ENCODE measurements at regions not wholly inside any gene's neighbourhood (a gene's known extent, or its start where the extent isn't known, plus 50 kb on each side); places are given as distances from the start of the nearest gene placed in this dataset.

- POLR2A ChIA-PET, result no interaction called here
- Mint-ChIP-seq H3K4me3 (no peak overlapping the region), H3K36me3 (no peaks in the 10 kb centered on the region), H3K27me3 (peaks cover 0 to 1% (median 0%) of the 10 kb centered on the region in 5 donors), H3K27ac (peak overlapping the region in 2 of 10 donors; percentile 59 to 79), H3K9me3 (no peaks in the 10 kb centered on the region), H3K4me1 (peaks cover 0 to 13% (median 2%) of the 10 kb centered on the region in 4 donors)
- DNase-seq, result no peak
- no peak for ATAC-seq
Observed at GRCh38 chr6:169966312-169967181, 215.1 kb downstream of the ERMARD start.

DNA sequence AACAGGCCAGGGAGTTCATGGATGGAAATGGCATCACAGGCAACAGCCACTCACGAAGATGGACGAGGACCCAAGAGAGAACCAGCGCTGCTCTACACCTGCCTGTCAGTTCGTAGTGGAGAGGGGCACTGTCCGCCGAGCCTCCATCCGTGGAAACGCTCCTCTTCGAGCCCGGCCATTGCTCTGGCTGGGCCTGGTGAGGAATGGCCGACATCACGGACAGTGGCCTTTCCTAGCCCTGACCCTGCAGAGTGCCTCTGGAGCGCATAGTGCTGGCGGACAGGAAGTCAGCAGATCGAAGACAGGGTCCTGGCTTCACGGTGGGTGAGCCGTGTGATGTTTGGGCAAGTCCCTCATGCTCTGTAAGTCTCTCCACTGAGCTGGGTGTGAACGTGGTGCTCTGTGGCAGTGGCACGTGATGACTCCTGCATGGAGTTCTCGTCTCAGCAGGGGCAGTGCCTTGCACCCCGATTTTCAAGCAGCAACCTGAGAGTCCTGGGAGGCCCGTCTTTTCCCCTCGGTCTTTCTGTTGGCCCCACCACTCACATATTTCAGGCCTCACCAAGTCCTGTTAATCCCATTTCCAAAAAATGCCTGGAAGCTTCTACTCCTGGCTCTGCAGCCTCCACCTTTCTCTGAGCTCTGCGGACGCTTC is 214.4 kb downstream of the ERMARD start:
- DNase-seq (no peak), ATAC-seq (no peak)
- Mint-ChIP-seq H3K27me3 (peaks cover 0 to 6% (median 0%) of the 10 kb centered on the region in 5 donors), H3K9me3 (no peaks in the 10 kb centered on the region), H3K4me1 (peaks cover 0 to 17% (median 6%) of the 10 kb centered on the region in 4 donors), H3K36me3 (no peaks in the 10 kb centered on the region), H3K4me3 (no peak overlapping the region), H3K27ac (peak overlapping the region in 1 of 10 donors; percentile 65)
- POLR2A ChIA-PET, result no interaction called here

- POLR2A ChIA-PET, result no interaction called here
- no peaks in the 10 kb centered on the region for H3K36me3 Mint-ChIP-seq
- no peak for ATAC-seq
- no peak for DNase-seq
- H3K4me3 Mint-ChIP-seq, result no peak overlapping the region
- no peaks in the 10 kb centered on the region for H3K9me3 Mint-ChIP-seq
- peaks cover 0 to 4% (median 0%) of the 10 kb centered on the region in 5 donors for H3K27me3 Mint-ChIP-seq
- peak overlapping the region in 2 of 10 donors; percentile 23 to 65 for H3K27ac Mint-ChIP-seq
- H3K4me1 Mint-ChIP-seq, result peaks cover 0 to 17% (median 8%) of the 10 kb centered on the region in 4 donors
Observed at GRCh38 chr6:169965239-169965638, 213.8 kb downstream of the ERMARD start.

- no peak for ATAC-seq
- peaks cover 0 to 4% (median 0%) of the 10 kb centered on the region in 5 donors for H3K27me3 Mint-ChIP-seq
- peaks cover 1 to 19% (median 9%) of the 10 kb centered on the region in 4 donors for H3K4me1 Mint-ChIP-seq
- no peaks in the 10 kb centered on the region for H3K36me3 Mint-ChIP-seq
- H3K9me3 Mint-ChIP-seq, result no peaks in the 10 kb centered on the region
- POLR2A ChIA-PET, result no interaction called here
- peak overlapping the region in 2 of 10 donors; percentile 46 to 65 for H3K27ac Mint-ChIP-seq
- no peak for DNase-seq
- H3K4me3 Mint-ChIP-seq, result no peak overlapping the region
Observed at GRCh38 chr6:169964486-169965180, 213.2 kb downstream of the ERMARD start.

GRCh38 chr6:169963581-169964297 is 212.3 kb downstream of the ERMARD start:
- no peak overlapping the region for H3K27ac Mint-ChIP-seq
- H3K4me3 Mint-ChIP-seq, result peak overlapping the region in 2 of 10 donors; percentile 20 to 27
- H3K36me3 Mint-ChIP-seq, result no peaks in the 10 kb centered on the region
- H3K4me1 Mint-ChIP-seq, result peaks cover 7 to 28% (median 17%) of the 10 kb centered on the region in 4 donors
- no peak for ATAC-seq
- DNase-seq, result no peak
- H3K27me3 Mint-ChIP-seq, result peaks cover 0 to 6% (median 0%) of the 10 kb centered on the region in 5 donors
- no peaks in the 10 kb centered on the region for H3K9me3 Mint-ChIP-seq
- POLR2A ChIA-PET, result no interaction called here

DNA sequence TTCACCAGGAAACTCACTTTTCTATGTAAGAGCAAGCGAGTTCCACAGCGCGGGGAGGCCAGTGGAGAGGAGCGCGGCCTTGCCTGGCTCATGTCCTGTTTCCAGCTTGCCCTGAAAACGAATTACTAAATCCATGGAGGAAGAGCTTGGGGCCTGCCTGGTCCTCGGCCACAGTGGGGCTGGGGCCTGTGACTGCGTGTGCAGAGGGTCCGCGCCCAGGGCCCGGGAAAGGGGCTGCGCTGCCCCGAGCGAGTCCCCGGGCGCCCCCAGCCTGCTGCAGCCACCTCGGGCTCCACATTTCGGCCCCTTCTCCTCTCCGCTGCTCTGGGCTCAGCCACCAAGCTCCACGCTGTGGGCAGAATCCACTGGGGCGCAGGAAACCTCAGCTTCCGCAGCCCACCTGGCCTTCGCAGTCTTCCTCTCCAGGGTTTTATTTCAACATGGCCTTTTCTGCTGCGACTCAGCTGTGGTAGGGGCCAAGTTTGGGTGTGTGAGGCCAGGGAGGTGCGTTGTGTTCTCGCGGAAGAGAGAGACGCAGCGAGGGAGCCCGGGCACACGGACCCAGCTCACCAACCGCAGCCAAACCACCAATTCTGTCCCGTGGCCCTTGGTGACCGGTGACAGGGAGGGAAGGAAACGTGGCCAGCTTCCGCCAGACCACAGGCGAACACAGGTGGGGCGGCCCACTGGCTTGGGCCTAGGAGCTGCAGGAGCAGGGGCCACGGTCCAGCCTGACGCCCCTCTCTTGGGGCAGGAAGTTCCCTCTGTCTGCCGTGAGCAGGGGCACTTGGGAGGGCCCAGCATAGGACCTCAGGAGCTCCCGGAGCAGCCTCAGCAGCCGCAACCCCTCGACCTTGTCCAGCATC is 211.4 kb downstream of the ERMARD start:
- H3K36me3 Mint-ChIP-seq, result no peaks in the 10 kb centered on the region
- H3K9me3 Mint-ChIP-seq, result no peaks in the 10 kb centered on the region
- ATAC-seq (no peak), DNase-seq (peak in 1 of 10 donors; percentile 13)
- peak overlapping the region in 7 of 10 donors; percentile 49 to 91 (median 81) for H3K27ac Mint-ChIP-seq
- H3K4me3 Mint-ChIP-seq, result peak overlapping the region; percentile 63 to 87 (median 72)
- peaks cover 0 to 6% (median 0%) of the 10 kb centered on the region in 5 donors for H3K27me3 Mint-ChIP-seq
- peaks cover 12 to 35% (median 26%) of the 10 kb centered on the region in 4 donors for H3K4me1 Mint-ChIP-seq
- POLR2A ChIA-PET, result no interaction called here

DNA sequence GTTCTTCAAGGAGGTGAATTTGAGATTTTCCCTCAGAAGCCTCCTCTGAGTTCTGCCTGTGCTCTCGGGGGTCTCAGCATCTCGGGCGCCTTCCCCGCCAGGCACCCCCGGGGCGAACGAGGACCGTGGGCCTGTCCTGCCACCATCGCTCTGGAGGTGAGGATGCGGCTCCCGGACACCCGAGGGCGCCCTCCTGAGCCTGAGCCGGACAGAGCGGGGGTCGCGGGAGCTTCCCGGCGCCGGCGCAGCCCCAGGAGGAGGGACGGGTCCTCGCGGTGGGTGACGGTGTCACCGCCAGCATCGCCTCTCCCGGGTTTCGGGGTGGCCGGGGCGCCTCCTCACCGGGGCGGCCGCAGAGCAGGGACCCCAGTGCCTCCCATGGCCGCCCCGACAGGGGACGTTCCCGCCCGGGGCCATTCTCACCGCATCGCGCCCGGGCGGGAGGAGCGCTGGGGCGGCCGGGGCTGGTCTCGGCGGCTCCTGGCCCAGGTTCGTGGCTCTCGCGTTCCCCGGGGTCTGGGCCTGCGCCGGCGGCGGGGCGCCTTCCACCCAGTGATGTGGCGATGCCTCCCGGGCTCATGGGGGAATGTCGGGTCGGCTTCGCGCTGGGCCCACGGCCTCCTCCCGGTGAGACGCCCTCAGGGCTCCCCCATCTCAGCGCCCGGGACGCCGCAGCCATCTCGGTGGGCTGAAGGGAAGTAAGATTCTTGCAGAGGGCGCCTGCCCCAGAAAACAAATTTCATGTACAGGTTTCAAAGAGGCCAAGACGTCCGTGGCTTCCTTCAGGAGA is 210.5 kb downstream of the ERMARD start:
- Mint-ChIP-seq H3K4me3 (peak overlapping the region; percentile 64 to 88 (median 78)), H3K9me3 (no peaks in the 10 kb centered on the region), H3K27ac (peak overlapping the region in 8 of 10 donors; percentile 31 to 92 (median 81)), H3K4me1 (peaks cover 12 to 35% (median 27%) of the 10 kb centered on the region in 4 donors), H3K27me3 (peaks cover 0 to 6% (median 0%) of the 10 kb centered on the region in 5 donors), H3K36me3 (no peaks in the 10 kb centered on the region)
- ATAC-seq, result peak; percentile 45 to 47
- DNase-seq, result peak in 7 of 10 donors; percentile 10 to 52 (median 31)
- POLR2A ChIA-PET, result interaction anchor here (0.8 kb wide), 1 partner anchor 332 kb away, joined by 5 read pairs; no protein-coding TSS in a partner anchor

DNA sequence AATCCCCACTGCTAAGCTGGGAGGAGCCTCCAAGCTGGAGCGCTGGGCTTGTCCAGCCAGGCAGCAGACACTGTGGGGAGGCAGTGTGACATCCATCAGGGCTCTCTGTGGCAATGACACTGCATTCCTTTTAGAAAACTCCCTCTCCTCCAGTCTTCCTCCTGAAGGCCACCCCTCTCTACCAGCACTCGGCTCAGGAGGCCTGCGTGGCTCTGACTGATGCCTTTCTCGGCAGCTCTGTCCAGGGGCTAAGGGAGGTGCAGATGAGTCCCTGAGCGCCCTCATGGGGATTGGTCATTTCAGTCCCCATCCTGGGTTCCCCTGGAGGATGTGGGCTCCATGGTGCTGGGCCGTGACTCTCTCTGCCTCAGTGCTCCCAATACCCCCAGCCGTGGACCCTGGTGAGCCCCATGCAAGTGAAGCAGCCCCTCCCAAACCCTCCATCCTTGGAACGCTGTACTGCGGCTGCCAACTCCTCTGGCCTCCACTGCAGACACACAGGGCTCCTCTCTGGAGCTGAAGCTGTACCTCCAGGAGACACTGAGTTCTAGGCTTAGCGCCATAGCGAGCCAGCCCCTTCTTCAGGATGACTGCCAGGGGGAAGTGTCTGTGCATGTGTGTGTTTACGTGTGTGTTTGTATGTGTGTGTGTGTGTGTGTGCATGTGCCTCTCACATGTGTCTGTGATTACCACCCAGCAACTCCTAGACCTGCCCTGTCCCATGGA is 209.6 kb downstream of the ERMARD start:
- Mint-ChIP-seq H3K27ac (peak overlapping the region in 9 of 10 donors; percentile 62 to 96 (median 80)), H3K9me3 (no peaks in the 10 kb centered on the region), H3K4me1 (peaks cover 12 to 35% (median 27%) of the 10 kb centered on the region in 4 donors), H3K4me3 (peak overlapping the region; percentile 66 to 88 (median 78)), H3K27me3 (peaks cover 0 to 6% (median 0%) of the 10 kb centered on the region in 5 donors), H3K36me3 (no peaks in the 10 kb centered on the region)
- ATAC-seq (no peak), DNase-seq (peak in 2 of 10 donors; percentile 10 to 17)
- POLR2A ChIA-PET, result interaction anchor here (0.8 kb wide), 1 partner anchor 333 kb away, joined by 5 read pairs; no protein-coding TSS in a partner anchor

DNA sequence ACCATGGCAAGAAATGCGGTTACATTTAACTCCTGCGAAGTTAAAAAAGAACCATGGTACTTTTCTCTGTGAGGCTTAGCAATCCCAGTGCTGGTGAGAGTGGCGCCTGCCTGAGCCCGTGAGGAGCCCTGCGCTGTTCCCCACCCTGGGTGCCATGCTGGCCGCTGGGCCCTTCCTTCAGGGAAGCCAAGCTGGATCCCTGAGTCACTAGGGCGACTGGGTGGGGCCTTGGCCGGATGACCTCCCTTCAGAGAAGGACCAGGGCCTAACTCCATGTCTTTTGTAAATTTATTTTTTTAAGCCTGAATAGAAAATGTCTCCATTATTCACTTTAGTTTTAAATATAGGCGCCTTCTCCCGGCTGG is 209.1 kb downstream of the ERMARD start:
- Mint-ChIP-seq H3K4me3 (no peak overlapping the region), H3K9me3 (no peaks in the 10 kb centered on the region), H3K36me3 (no peaks in the 10 kb centered on the region), H3K27me3 (peaks cover 0 to 6% (median 0%) of the 10 kb centered on the region in 5 donors), H3K27ac (peak overlapping the region in 7 of 10 donors; percentile 14 to 96 (median 83)), H3K4me1 (peaks cover 12 to 37% (median 27%) of the 10 kb centered on the region in 4 donors)
- POLR2A ChIA-PET, result no interaction called here
- no peak for DNase-seq
- no peak for ATAC-seq

DNA sequence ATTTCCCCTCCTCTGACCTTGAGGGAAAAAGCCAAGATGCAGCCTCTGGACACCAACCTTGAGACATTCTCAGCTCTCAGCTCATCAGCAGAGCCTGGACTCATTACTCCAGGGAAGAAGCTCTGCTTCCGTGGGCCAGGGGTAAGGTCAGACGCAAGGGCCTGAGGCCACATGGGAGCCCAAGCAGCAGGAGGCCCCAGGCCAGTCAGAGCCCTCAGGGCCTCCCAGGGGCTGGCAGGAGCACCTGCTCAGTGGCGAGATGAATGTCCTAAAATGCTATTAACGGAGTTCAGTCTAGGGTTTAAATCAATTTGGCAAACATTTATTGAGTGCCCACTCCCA is 208.6 kb downstream of the ERMARD start:
- DNase-seq (peak in 1 of 10 donors; percentile 13), ATAC-seq (no peak)
- Mint-ChIP-seq H3K4me1 (peaks cover 12 to 37% (median 26%) of the 10 kb centered on the region in 4 donors), H3K36me3 (no peaks in the 10 kb centered on the region), H3K27me3 (peaks cover 0 to 6% (median 0%) of the 10 kb centered on the region in 5 donors), H3K4me3 (peak overlapping the region in 2 of 10 donors; percentile 76 to 79), H3K9me3 (no peaks in the 10 kb centered on the region), H3K27ac (peak overlapping the region in 8 of 10 donors; percentile 19 to 98 (median 95))
- POLR2A ChIA-PET, result interaction anchor here (0.8 to 1.2 kb wide), 6 partner anchors 128 to 335 kb away, joined by 3 to 4 read pairs (median 3); partner anchors contain the start of genes C6orf120, DLL1 and WDR27

Measured in naive thymus-derived CD8-positive, alpha-beta T cell (primary cell).